HG03108 (cell line): ENCODE measurements at regions not wholly inside any gene's neighbourhood (a gene's known extent, or its start where the extent isn't known, plus 50 kb on each side); places are given as distances from the start of the nearest gene placed in this dataset.
A peak's percentile ranks its signal among the peaks of the same experiment; 100 is the strongest.

ENCODE experiments used
- ATAC-seq: cut with Tn5 transposase; IDR thresholded peaks from one replicate; pipeline ENCODE4 v1.9.1; 2021; ENCODE audit warnings: moderate library complexity; ENCODE audit not compliant: unreplicated experiment

DNA sequence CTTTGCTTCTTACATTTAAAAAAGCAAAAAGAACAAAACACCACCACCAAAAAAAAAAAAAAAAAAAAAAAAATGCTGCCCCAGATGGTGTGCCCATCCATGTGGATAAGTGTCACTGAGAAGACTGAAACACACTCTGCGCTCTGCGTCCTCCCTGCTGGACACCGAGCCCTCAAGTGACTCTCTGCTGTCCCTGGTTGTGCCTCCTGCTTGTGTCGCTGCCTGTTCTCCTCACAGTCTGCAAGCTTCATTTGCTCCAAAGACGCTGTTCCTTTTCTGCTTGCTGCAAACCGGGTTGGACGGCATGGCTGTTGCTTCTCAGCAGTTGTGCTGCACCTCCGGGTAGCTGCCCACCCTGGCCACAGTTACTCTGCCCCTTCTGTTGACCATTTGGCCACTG is 276.2 kb upstream of the ATP2B1 start:
- ATAC-seq = no peak

- ATAC-seq = no peak
These were observed 275.0 kb upstream of the ATP2B1 start for GRCh38 chr12:89983622-89984021.

DNA sequence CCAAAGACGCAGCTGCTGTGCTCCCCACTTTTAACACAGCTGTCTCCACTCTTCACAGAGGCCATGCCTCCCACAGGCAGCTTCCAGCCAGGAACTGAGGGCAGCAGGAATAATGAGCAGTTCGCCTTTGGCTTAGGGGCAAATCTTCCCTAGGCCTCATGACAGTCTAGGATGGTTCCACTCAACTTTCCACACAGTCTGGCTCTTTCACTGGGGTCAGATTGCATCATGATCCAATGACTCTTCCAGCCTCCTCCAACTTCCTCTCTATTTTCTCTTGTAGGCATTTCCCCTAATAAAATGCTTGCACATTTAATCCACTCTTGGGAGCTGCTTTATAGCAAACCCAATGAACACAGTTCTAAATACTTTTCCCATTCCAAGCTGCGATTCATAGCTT is 271.6 kb upstream of the ATP2B1 start:
- ATAC-seq = no peak

DNA sequence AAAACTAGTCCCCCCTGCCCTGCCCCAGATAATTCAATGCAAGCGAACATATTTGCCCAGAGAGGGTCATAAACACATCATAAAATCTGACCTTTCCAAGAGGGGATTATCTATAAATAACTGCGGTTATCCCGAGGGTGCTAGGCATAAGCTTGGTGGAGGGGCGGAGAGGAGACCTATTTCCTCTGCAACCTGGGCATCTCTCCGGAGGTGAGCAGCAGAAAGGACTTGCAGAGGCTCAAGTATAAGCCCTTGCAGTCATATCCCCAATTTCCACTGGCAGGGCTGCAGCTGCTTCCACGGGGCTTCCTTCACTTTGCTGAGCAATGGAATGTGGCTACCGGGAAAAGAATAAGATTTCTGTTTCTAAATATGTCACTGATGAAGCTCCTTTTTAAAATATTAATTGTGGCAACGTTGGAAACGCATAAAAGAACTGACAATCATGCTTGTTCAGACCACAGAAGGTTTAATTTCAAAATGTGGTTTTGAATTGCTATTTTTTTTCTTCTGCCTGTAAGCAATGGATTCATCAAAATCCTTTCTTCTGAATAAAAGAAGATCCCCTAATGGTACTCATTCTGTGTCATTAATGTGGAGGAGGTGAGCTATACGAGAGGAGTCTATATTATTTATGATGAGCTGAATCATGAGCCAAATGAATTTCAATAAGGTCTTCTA is 268.9 kb upstream of the ATP2B1 start:
- ATAC-seq = no peak

- ATAC-seq = no peak
These were observed 268.2 kb upstream of the ATP2B1 start for GRCh38 chr12:89976866-89977265.

- no peak for ATAC-seq
These were observed 266.9 kb upstream of the ATP2B1 start for GRCh38 chr12:89975574-89975973.

GRCh38 chr12:89971880-89972279 is 263.2 kb upstream of the ATP2B1 start:
- no peak for ATAC-seq

- no peak for ATAC-seq
These were observed 262.1 kb upstream of the ATP2B1 start for GRCh38 chr12:89970722-89971121.

DNA sequence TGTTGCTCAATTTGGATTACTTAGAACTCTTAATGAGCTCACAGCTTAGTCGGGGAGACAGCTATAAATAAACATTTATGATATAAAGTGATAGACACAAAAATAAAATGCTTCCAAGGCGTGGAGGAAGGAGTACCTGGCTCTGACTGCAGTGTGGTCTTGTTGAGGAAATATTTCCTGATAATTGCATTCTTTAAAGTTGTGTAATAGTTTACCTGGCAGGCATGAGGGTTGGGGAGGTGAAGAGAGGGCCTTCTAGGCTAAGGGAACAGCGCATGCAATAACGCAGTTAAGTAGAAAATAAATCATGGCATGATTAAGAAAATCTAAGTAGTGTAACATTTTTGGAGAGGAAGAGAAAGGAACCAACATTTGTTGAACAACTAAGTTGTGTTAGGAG is 260.5 kb upstream of the ATP2B1 start:
- ATAC-seq = no peak

GRCh38 chr12:89968151-89968700 is 259.6 kb upstream of the ATP2B1 start:
- ATAC-seq = no peak

- ATAC-seq = no peak
These were observed 258.0 kb upstream of the ATP2B1 start for GRCh38 chr12:89966495-89967240.

- no peak for ATAC-seq
These were observed 257.4 kb upstream of the ATP2B1 start for GRCh38 chr12:89965993-89966392.

- no peak for ATAC-seq
These were observed 254.0 kb upstream of the ATP2B1 start for GRCh38 chr12:89962648-89963047.

GRCh38 chr12:89960607-89961394 is 252.2 kb upstream of the ATP2B1 start:
- no peak for ATAC-seq

DNA sequence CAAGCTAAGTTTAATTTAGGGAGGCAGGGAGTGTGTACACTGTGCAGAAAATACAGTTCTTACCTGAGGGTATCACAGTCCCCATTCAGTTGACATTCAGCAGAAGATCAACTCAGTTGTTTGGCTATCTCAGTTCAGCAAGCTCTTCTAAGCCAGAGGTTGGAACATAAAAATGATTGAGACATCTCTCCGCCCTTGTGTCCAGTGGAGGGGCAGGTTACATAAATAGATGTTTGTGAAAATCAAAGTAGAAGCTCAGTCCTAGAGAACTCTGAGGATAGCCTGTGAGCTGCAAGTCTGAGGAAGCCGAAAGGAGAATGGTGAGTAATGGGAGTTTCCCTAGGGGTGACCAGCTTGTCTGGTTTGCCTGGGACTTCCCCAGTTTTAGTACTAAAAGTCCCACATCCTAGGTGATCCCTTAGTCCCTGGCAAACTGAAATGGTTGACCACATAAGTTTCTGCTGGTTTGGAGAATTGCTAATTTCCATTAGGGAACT is 251.4 kb upstream of the ATP2B1 start:
- ATAC-seq = peak; percentile 97

DNA sequence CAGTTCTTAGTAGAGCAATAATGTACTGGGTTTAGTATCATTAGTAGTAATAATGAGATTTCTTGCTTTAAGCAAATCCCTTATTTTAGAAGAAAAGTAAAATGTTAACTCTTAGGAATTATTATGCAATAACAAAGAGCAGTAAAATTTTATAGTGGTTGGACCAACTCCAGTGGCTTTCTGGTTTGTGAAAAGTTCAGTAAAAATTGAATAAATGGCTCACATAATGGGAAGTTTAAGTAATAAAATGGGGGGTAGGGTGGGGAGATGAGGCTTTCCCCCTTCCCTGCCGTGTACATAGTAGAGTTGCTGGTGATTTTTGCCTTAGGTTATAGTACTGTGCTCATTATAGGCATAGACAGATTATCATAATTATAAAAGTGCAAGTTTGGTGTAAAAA is 250.5 kb upstream of the ATP2B1 start:
- ATAC-seq = no peak

- ATAC-seq = no peak
These were observed 245.6 kb upstream of the ATP2B1 start for GRCh38 chr12:89954259-89954658.

- no peak for ATAC-seq
These were observed 243.0 kb upstream of the ATP2B1 start for GRCh38 chr12:89951694-89952060.

- ATAC-seq = no peak
These were observed 242.5 kb upstream of the ATP2B1 start for GRCh38 chr12:89951050-89951693.

DNA sequence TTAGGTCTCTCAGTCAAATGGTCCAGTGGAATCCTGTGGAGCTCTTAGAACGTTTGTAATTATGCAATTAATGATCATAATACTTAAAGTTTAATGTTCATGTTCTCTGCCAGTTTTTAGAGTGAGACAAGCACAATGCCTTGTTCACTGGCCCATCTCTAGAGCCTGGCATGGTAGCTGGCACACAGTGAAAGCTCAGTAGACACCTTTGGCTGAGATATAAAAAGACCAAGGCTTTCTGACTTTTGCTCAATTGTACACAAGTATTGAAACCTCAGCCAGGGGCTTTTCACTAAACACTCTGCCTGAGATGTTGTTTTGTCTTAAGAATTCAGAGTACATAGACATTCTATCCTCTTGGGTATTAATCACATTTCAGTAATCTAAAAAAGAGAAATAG is 241.8 kb upstream of the ATP2B1 start:
- ATAC-seq = peak; percentile 40
